WTC11 (cell line): ENCODE measurements at regions not wholly inside any gene's neighbourhood (a gene's known extent, or its start where the extent isn't known, plus 50 kb on each side); places are given as distances from the start of the nearest gene placed in this dataset.

Experiments used
- ATAC-seq: fragments of 200-7000 bp; cut with Tn5 transposase; 2 replicates; pipeline ENCODE4 v1.10.0; 2021; ENCODE audit warnings: mild to moderate bottlenecking, moderate library complexity
- CTCF ChIA-PET: fragments of 300-600 bp; sonication (Branson Sonifier 250); formaldehyde crosslinking; loops from one replicate; lab custom pipeline; 2021; ENCODE audit warnings: antibody characterized with exemption; lab: Charles Lee
- POLR2A ChIA-PET: fragments of 350-600 bp; sonication (Branson Sonifier 250); formaldehyde crosslinking; loops from one replicate; lab custom pipeline; 2021; ENCODE audit warnings: antibody characterized with exemption; lab: Charles Lee
- DNase-seq: peaks from one replicate; pipeline ENCODE4 v3.0.0; 2021; ENCODE audit warnings: low spot score
- H3K27ac Mint-ChIP-seq: 2 replicates; pipeline ENCODE4 v1.8.0; 2021; ENCODE audit warnings: mixed read lengths
- H3K27me3 Mint-ChIP-seq: 2 replicates; pipeline ENCODE4 v1.8.0; 2021; ENCODE audit warnings: low read depth, mild to moderate bottlenecking, moderate library complexity, mixed read lengths
- H3K36me3 Mint-ChIP-seq: 2 replicates; pipeline ENCODE4 v1.8.0; 2021; ENCODE audit warnings: mixed read lengths
- H3K4me1 Mint-ChIP-seq: 2 replicates; pipeline ENCODE4 v1.8.0; 2022; ENCODE audit warnings: mixed read lengths
- H3K4me3 Mint-ChIP-seq: 2 replicates; pipeline ENCODE4 v1.8.0; 2021; ENCODE audit warnings: mild to moderate bottlenecking, moderate library complexity, mixed read lengths
- H3K9me3 Mint-ChIP-seq: 2 replicates; pipeline ENCODE4 v1.8.0; 2021; ENCODE audit warnings: mixed read lengths
- CREM ChIP-seq: sonication (generic); formaldehyde crosslinking; IDR thresholded peaks from 2 replicates; pipeline ENCODE4 v1.8.1; 2022; ENCODE audit warnings: mild to moderate bottlenecking, missing genetic modification reagents, moderate library complexity
- ELF4 ChIP-seq: sonication (generic); formaldehyde crosslinking; IDR thresholded peaks from 2 replicates; pipeline ENCODE4 v1.8.1; 2022; ENCODE audit warnings: low read depth, mild to moderate bottlenecking, moderate library complexity, missing genetic modification reagents
- GRHL2 ChIP-seq: fragments of 250-450 bp; sonication (Bioruptor Pico); IDR thresholded peaks from 2 replicates; pipeline ENCODE4 v1.8.0; 2022; ENCODE audit warnings: mild to moderate bottlenecking, moderate library complexity; ENCODE audit not compliant: insufficient replicate concordance, severe bottlenecking
- GTF2I ChIP-seq: fragments of 250-450 bp; sonication (Bioruptor Pico); conservative IDR thresholded peaks from 2 replicates; pipeline ENCODE4 v1.4.0; 2021; ENCODE audit warnings: mild to moderate bottlenecking
- HMGA2 ChIP-seq: fragments of 250-450 bp; sonication (Bioruptor Pico); IDR thresholded peaks from 2 replicates; pipeline ENCODE4 v1.4.0; 2021; ENCODE audit warnings: mild to moderate bottlenecking, moderate library complexity
- JAZF1 ChIP-seq: fragments of 250-450 bp; sonication (Bioruptor Pico); IDR thresholded peaks from 2 replicates; pipeline ENCODE4 v1.9.0; 2021; ENCODE audit warnings: moderate library complexity, mild to moderate bottlenecking, inconsistent platforms
- SOX15 ChIP-seq: fragments of 250-450 bp; sonication (Bioruptor Pico); IDR thresholded peaks from 2 replicates; pipeline ENCODE4 v1.9.0; 2021; ENCODE audit warnings: mild to moderate bottlenecking
- TCF7 ChIP-seq: sonication (generic); formaldehyde crosslinking; IDR thresholded peaks from 2 replicates; pipeline ENCODE4 v1.8.0; 2022; ENCODE audit warnings: mild to moderate bottlenecking, low read depth, missing genetic modification reagents, moderate library complexity
- TP53 ChIP-seq: sonication (generic); formaldehyde crosslinking; IDR thresholded peaks from 2 replicates; pipeline ENCODE4 v1.8.1; 2023; ENCODE audit warnings: mild to moderate bottlenecking, missing genetic modification reagents
- ZNF138 ChIP-seq: sonication (generic); formaldehyde crosslinking; conservative IDR thresholded peaks from 2 replicates; pipeline ENCODE4 v1.8.1; 2022; ENCODE audit warnings: mild to moderate bottlenecking, moderate library complexity, missing genetic modification reagents
- ZNF671 ChIP-seq: fragments of 250-450 bp; sonication (Bioruptor Pico); IDR thresholded peaks from 2 replicates; pipeline ENCODE4 v1.8.0; 2021; ENCODE audit warnings: mild to moderate bottlenecking
- TF ChIP-seq, protein P1 (sequence below): fragments of 250-450 bp; sonication (Bioruptor Pico); conservative IDR thresholded peaks from 2 replicates; pipeline ENCODE4 v1.9.0; 2021; ENCODE audit warnings: mild to moderate bottlenecking
- TF ChIP-seq, protein P2 (sequence below): sonication (generic); formaldehyde crosslinking; IDR thresholded peaks from 2 replicates; pipeline ENCODE4 v1.8.1; 2023; ENCODE audit warnings: mild to moderate bottlenecking, missing genetic modification reagents, borderline replicate concordance
- TF ChIP-seq, protein P3 (sequence below): sonication (generic); formaldehyde crosslinking; IDR thresholded peaks from 2 replicates; pipeline ENCODE4 v1.8.0; 2022; ENCODE audit warnings: mild to moderate bottlenecking, missing genetic modification reagents
- TF ChIP-seq, protein P4 (sequence below): sonication (generic); formaldehyde crosslinking; IDR thresholded peaks from 2 replicates; pipeline ENCODE4 v1.8.0; 2022; ENCODE audit warnings: mild to moderate bottlenecking, missing genetic modification reagents
- TF ChIP-seq, protein P5 (sequence below): sonication (generic); formaldehyde crosslinking; IDR thresholded peaks from 2 replicates; pipeline ENCODE4 v1.8.1; 2023; ENCODE audit warnings: mild to moderate bottlenecking, moderate library complexity, missing genetic modification reagents
- TF ChIP-seq, protein P6 (sequence below): fragments of 250-450 bp; sonication (Bioruptor Pico); IDR thresholded peaks from 2 replicates; pipeline ENCODE4 v1.9.0; 2021; ENCODE audit warnings: mild to moderate bottlenecking
- TF ChIP-seq, protein P7 (sequence below): sonication (generic); formaldehyde crosslinking; IDR thresholded peaks from 2 replicates; pipeline ENCODE4 v1.8.1; 2022; ENCODE audit warnings: low read depth, missing genetic modification reagents, borderline replicate concordance
- TF ChIP-seq, protein P8 (sequence below): fragments of 250-450 bp; sonication (Bioruptor Pico); IDR thresholded peaks from 2 replicates; pipeline ENCODE4 v1.9.0; 2021; ENCODE audit warnings: mild to moderate bottlenecking

DNA sequence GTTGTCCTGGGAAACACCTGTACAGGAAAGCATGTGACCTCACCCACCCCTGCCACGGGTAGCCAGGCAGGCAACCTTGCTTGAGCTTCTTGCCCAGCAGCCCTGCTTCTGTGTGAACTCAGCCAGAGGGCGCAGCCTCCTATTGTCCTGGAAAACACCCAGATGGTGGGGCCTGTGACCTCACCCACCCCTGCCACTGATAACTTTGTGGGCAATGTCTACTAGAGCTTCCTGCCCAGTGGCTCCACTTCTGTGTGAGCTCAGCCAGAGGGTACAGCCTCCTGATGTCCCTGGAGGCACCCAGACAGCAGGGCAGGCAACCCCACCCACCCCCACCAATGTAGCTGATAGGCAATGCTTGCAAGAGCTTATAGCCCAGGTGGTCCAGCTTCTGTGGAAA, 146.3 kb downstream of the DTHD1 start:
- CTCF ChIA-PET, result no interaction called here
- no peak overlapping the region for H3K27ac Mint-ChIP-seq
- H3K36me3 Mint-ChIP-seq, result no peaks in the 10 kb centered on the region
- H3K4me3 Mint-ChIP-seq, result no peak overlapping the region
- H3K27me3 Mint-ChIP-seq, result no peaks in the 10 kb centered on the region
- TF ChIP-seq TP53 (no peak), TCF7 (CRISPR knock-in tag) (no peak), HMGA2 (CRISPR knock-in tag) (no peak), ELF4 (CRISPR knock-in tag) (no peak), ZNF671 (no peak), CREM (CRISPR knock-in tag) (no peak), SOX15 (no peak), JAZF1 (CRISPR knock-in tag) (no peak)
- TF ChIP-seq, protein P1, sequence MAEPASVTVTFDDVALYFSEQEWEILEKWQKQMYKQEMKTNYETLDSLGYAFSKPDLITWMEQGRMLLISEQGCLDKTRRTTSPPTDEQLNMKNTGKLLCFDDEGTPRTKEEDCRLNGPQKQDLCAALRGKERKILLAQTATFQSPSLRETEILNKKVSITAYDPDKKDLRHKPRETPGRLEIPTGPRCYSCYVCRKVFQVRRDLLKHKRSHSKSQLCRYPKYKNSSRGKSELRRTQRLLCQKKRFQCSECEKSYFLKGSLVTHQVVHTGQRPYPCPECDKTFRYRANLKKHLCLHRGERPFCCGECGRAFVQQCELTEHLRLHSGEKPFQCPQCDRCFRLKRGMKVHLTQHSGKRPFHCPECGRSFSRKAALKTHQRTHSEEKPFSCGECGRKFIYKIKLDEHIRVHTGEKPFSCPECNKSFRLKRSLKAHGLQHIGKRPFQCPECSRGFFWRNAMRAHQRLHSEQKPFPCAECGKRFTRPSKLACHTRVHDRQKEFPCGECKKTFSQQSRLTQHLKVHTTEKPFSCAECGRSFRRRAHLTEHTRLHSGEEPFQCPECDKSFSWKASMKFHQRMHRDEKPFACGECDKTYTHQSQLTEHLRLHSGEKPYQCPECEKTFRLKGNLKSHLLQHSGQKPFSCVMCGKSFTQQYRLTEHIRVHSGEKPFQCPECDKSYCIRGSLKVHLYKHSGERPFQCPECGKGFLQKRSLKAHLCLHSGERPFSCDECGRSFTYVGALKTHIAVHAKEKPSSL, result no peak
- TF ChIP-seq, protein P2, sequence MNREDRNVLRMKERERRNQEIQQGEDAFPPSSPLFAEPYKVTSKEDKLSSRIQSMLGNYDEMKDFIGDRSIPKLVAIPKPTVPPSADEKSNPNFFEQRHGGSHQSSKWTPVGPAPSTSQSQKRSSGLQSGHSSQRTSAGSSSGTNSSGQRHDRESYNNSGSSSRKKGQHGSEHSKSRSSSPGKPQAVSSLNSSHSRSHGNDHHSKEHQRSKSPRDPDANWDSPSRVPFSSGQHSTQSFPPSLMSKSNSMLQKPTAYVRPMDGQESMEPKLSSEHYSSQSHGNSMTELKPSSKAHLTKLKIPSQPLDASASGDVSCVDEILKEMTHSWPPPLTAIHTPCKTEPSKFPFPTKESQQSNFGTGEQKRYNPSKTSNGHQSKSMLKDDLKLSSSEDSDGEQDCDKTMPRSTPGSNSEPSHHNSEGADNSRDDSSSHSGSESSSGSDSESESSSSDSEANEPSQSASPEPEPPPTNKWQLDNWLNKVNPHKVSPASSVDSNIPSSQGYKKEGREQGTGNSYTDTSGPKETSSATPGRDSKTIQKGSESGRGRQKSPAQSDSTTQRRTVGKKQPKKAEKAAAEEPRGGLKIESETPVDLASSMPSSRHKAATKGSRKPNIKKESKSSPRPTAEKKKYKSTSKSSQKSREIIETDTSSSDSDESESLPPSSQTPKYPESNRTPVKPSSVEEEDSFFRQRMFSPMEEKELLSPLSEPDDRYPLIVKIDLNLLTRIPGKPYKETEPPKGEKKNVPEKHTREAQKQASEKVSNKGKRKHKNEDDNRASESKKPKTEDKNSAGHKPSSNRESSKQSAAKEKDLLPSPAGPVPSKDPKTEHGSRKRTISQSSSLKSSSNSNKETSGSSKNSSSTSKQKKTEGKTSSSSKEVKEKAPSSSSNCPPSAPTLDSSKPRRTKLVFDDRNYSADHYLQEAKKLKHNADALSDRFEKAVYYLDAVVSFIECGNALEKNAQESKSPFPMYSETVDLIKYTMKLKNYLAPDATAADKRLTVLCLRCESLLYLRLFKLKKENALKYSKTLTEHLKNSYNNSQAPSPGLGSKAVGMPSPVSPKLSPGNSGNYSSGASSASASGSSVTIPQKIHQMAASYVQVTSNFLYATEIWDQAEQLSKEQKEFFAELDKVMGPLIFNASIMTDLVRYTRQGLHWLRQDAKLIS (CRISPR knock-in tag), result no peak
- TF ChIP-seq, protein P3, sequence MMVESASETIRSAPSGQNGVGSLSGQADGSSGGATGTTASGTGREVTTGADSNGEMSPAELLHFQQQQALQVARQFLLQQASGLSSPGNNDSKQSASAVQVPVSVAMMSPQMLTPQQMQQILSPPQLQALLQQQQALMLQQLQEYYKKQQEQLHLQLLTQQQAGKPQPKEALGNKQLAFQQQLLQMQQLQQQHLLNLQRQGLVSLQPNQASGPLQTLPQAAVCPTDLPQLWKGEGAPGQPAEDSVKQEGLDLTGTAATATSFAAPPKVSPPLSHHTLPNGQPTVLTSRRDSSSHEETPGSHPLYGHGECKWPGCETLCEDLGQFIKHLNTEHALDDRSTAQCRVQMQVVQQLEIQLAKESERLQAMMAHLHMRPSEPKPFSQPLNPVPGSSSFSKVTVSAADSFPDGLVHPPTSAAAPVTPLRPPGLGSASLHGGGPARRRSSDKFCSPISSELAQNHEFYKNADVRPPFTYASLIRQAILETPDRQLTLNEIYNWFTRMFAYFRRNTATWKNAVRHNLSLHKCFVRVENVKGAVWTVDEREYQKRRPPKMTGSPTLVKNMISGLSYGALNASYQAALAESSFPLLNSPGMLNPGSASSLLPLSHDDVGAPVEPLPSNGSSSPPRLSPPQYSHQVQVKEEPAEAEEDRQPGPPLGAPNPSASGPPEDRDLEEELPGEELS (CRISPR knock-in tag), result no peak
- TF ChIP-seq, protein P4, sequence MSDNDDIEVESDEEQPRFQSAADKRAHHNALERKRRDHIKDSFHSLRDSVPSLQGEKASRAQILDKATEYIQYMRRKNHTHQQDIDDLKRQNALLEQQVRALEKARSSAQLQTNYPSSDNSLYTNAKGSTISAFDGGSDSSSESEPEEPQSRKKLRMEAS (CRISPR knock-in tag), result no peak
- TF ChIP-seq, protein P5, sequence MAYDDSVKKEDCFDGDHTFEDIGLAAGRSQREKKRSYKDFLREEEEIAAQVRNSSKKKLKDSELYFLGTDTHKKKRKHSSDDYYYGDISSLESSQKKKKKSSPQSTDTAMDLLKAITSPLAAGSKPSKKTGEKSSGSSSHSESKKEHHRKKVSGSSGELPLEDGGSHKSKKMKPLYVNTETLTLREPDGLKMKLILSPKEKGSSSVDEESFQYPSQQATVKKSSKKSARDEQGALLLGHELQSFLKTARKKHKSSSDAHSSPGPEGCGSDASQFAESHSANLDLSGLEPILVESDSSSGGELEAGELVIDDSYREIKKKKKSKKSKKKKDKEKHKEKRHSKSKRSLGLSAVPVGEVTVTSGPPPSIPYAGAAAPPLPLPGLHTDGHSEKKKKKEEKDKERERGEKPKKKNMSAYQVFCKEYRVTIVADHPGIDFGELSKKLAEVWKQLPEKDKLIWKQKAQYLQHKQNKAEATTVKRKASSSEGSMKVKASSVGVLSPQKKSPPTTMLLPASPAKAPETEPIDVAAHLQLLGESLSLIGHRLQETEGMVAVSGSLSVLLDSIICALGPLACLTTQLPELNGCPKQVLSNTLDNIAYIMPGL, result no peak
- POLR2A ChIA-PET, result no interaction called here
- no peak for ATAC-seq
- no peak for DNase-seq
- H3K4me1 Mint-ChIP-seq, result peaks cover 8% of the 10 kb centered on the region
- peaks cover 16% of the 10 kb centered on the region for H3K9me3 Mint-ChIP-seq

DNA sequence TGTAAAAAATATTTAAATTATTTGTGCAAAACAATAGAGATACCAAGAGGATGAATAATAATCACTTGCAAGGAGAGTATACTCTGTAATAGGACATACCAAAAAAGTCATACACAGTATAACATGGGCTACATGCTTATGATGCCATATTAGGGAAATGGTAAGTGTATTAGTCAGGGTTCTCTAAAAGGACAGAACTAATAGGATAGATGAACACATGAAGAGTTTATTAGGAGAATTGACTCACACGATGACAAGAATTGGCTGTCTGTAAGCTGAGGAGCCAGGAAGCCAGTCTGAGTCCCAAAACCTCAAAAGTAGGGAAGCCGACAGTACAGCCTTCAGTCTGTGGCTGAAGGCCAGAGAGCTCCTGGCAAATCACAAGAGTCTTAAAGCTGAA, 151.2 kb downstream of the DTHD1 start:
- Mint-ChIP-seq H3K27ac (no peak overlapping the region), H3K27me3 (no peaks in the 10 kb centered on the region), H3K4me3 (no peak overlapping the region), H3K36me3 (peaks cover 19% of the 10 kb centered on the region), H3K4me1 (peaks cover 8% of the 10 kb centered on the region), H3K9me3 (peaks cover 47% of the 10 kb centered on the region)
- CTCF ChIA-PET, result no interaction called here
- DNase-seq (no peak), ATAC-seq (no peak)
- POLR2A ChIA-PET, result no interaction called here
- TF ChIP-seq, protein P6, sequence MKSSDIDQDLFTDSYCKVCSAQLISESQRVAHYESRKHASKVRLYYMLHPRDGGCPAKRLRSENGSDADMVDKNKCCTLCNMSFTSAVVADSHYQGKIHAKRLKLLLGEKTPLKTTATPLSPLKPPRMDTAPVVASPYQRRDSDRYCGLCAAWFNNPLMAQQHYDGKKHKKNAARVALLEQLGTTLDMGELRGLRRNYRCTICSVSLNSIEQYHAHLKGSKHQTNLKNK (CRISPR knock-in tag), result no peak
- no peak for TF ChIP-seq GRHL2 (CRISPR knock-in tag)
- no peak for TF ChIP-seq ZNF138 (CRISPR knock-in tag)
- TF ChIP-seq, protein P7, sequence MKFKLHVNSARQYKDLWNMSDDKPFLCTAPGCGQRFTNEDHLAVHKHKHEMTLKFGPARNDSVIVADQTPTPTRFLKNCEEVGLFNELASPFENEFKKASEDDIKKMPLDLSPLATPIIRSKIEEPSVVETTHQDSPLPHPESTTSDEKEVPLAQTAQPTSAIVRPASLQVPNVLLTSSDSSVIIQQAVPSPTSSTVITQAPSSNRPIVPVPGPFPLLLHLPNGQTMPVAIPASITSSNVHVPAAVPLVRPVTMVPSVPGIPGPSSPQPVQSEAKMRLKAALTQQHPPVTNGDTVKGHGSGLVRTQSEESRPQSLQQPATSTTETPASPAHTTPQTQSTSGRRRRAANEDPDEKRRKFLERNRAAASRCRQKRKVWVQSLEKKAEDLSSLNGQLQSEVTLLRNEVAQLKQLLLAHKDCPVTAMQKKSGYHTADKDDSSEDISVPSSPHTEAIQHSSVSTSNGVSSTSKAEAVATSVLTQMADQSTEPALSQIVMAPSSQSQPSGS (CRISPR knock-in tag), result no peak
- TF ChIP-seq, protein P8, sequence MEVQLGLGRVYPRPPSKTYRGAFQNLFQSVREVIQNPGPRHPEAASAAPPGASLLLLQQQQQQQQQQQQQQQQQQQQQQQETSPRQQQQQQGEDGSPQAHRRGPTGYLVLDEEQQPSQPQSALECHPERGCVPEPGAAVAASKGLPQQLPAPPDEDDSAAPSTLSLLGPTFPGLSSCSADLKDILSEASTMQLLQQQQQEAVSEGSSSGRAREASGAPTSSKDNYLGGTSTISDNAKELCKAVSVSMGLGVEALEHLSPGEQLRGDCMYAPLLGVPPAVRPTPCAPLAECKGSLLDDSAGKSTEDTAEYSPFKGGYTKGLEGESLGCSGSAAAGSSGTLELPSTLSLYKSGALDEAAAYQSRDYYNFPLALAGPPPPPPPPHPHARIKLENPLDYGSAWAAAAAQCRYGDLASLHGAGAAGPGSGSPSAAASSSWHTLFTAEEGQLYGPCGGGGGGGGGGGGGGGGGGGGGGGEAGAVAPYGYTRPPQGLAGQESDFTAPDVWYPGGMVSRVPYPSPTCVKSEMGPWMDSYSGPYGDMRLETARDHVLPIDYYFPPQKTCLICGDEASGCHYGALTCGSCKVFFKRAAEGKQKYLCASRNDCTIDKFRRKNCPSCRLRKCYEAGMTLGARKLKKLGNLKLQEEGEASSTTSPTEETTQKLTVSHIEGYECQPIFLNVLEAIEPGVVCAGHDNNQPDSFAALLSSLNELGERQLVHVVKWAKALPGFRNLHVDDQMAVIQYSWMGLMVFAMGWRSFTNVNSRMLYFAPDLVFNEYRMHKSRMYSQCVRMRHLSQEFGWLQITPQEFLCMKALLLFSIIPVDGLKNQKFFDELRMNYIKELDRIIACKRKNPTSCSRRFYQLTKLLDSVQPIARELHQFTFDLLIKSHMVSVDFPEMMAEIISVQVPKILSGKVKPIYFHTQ (CRISPR knock-in tag), result no peak
- TF ChIP-seq GTF2I, result no peak
